ENCODE measurements at regions not wholly inside any gene's neighbourhood (a gene's known extent, or its start where the extent isn't known, plus 50 kb on each side); places are given as distances from the start of the nearest gene placed in this dataset.

- Histone ChIP-seq H3K4me1 (ENCODE audit: control insufficient read depth in 1 of 2, insufficient read depth in 2 of 2, low read length in 2 of 2) (no peaks in the 10 kb centered on the region), H3K9me3 (ENCODE audit: control insufficient read depth in 1 of 2, low read length in 2 of 2) (no peaks in the 10 kb centered on the region), H3K27me3 (ENCODE audit: low read depth, low read length) (no peaks in the 10 kb centered on the region), H3K4me3 (ENCODE audit: low read depth in 1 of 2, low read length in 2 of 2) (no peak overlapping the region), H3K27ac (ENCODE audit: low read length) (no peak overlapping the region), H3K36me3 (ENCODE audit: control insufficient read depth in 1 of 2, insufficient read depth in 2 of 2, low read length in 2 of 2) (no peaks in the 10 kb centered on the region)
Observed at GRCh38 chr17:13263746-13264145, 245.9 kb upstream of the ELAC2 start.

DNA sequence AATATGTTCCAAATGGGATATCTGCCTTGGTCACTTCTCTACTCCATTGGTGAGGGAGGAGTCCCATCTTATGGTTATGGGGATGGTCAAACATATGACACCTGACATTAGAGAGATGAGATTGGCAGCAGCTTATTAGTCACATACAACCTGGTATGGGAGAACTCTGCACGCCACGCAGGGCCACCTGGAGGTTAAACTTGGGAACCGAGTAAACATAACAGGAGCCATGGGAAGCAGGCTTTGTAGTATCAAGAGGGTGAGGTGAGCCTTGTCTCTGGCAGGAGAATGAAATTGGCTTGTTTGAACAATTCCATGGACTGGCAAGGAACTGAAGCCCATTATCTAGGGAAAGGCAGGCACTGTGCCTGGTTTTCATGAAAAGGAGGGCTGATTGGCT lies 238.7 kb upstream of the ELAC2 start:
- Histone ChIP-seq H3K27me3 (ENCODE audit: low read depth, low read length) (no peaks in the 10 kb centered on the region), H3K4me1 (ENCODE audit: control insufficient read depth in 1 of 2, insufficient read depth in 2 of 2, low read length in 2 of 2) (no peaks in the 10 kb centered on the region), H3K27ac (ENCODE audit: low read length) (no peak overlapping the region), H3K9me3 (ENCODE audit: control insufficient read depth in 1 of 2, low read length in 2 of 2) (no peaks in the 10 kb centered on the region), H3K4me3 (ENCODE audit: low read depth in 1 of 2, low read length in 2 of 2) (no peak overlapping the region), H3K36me3 (ENCODE audit: control insufficient read depth in 1 of 2, insufficient read depth in 2 of 2, low read length in 2 of 2) (no peaks in the 10 kb centered on the region)

- no peak overlapping the region for H3K4me3 ChIP-seq (ENCODE audit: low read depth in 1 of 2, low read length in 2 of 2)
- H3K4me1 ChIP-seq (ENCODE audit: control insufficient read depth in 1 of 2, insufficient read depth in 2 of 2, low read length in 2 of 2): no peaks in the 10 kb centered on the region
- no peaks in the 10 kb centered on the region for H3K36me3 ChIP-seq (ENCODE audit: control insufficient read depth in 1 of 2, insufficient read depth in 2 of 2, low read length in 2 of 2)
- H3K27ac ChIP-seq (ENCODE audit: low read length): no peak overlapping the region
- no peaks in the 10 kb centered on the region for H3K9me3 ChIP-seq (ENCODE audit: control insufficient read depth in 1 of 2, low read length in 2 of 2)
- H3K27me3 ChIP-seq (ENCODE audit: low read depth, low read length): no peaks in the 10 kb centered on the region
Observed at GRCh38 chr17:13253733-13254410, 236.0 kb upstream of the ELAC2 start.

GRCh38 chr17:13244513-13244912 lies 226.7 kb upstream of the ELAC2 start:
- Histone ChIP-seq H3K9me3 (ENCODE audit: control insufficient read depth in 1 of 2, low read length in 2 of 2) (no peaks in the 10 kb centered on the region), H3K27me3 (ENCODE audit: low read depth, low read length) (no peaks in the 10 kb centered on the region), H3K4me3 (ENCODE audit: low read depth in 1 of 2, low read length in 2 of 2) (no peak overlapping the region), H3K4me1 (ENCODE audit: control insufficient read depth in 1 of 2, insufficient read depth in 2 of 2, low read length in 2 of 2) (no peaks in the 10 kb centered on the region), H3K27ac (ENCODE audit: low read length) (no peak overlapping the region), H3K36me3 (ENCODE audit: control insufficient read depth in 1 of 2, insufficient read depth in 2 of 2, low read length in 2 of 2) (no peaks in the 10 kb centered on the region)

- H3K27me3 ChIP-seq (ENCODE audit: low read depth, low read length): no peaks in the 10 kb centered on the region
- H3K27ac ChIP-seq (ENCODE audit: low read length): no peak overlapping the region
- H3K36me3 ChIP-seq (ENCODE audit: control insufficient read depth in 1 of 2, insufficient read depth in 2 of 2, low read length in 2 of 2): no peaks in the 10 kb centered on the region
- no peaks in the 10 kb centered on the region for H3K9me3 ChIP-seq (ENCODE audit: control insufficient read depth in 1 of 2, low read length in 2 of 2)
- H3K4me3 ChIP-seq (ENCODE audit: low read depth in 1 of 2, low read length in 2 of 2): no peak overlapping the region
- H3K4me1 ChIP-seq (ENCODE audit: control insufficient read depth in 1 of 2, insufficient read depth in 2 of 2, low read length in 2 of 2): no peaks in the 10 kb centered on the region
Observed at GRCh38 chr17:13243585-13243984, 225.8 kb upstream of the ELAC2 start.

DNA sequence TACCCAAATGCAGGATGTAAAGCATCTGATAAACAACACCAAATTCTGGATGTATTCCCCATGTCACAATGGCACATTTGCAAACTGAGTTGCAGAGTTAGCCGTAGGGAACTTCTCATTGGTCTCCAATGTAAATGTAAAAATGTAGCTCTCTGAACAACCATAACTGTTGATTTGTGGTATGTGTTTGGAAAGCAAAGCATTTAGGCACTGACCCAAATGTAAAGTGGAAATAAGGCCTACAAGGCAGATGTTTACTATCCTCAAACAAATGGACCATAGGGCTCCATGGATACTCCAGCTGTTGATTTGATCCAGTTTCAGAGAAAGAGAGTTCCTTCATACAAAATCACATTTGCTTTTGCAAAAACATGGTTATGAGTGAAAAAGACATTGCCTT lies 223.0 kb upstream of the ELAC2 start:
- Histone ChIP-seq H3K27me3 (ENCODE audit: low read depth, low read length) (no peaks in the 10 kb centered on the region), H3K36me3 (ENCODE audit: control insufficient read depth in 1 of 2, insufficient read depth in 2 of 2, low read length in 2 of 2) (no peaks in the 10 kb centered on the region), H3K27ac (ENCODE audit: low read length) (no peak overlapping the region), H3K4me3 (ENCODE audit: low read depth in 1 of 2, low read length in 2 of 2) (no peak overlapping the region), H3K9me3 (ENCODE audit: control insufficient read depth in 1 of 2, low read length in 2 of 2) (no peaks in the 10 kb centered on the region), H3K4me1 (ENCODE audit: control insufficient read depth in 1 of 2, insufficient read depth in 2 of 2, low read length in 2 of 2) (no peaks in the 10 kb centered on the region)

DNA sequence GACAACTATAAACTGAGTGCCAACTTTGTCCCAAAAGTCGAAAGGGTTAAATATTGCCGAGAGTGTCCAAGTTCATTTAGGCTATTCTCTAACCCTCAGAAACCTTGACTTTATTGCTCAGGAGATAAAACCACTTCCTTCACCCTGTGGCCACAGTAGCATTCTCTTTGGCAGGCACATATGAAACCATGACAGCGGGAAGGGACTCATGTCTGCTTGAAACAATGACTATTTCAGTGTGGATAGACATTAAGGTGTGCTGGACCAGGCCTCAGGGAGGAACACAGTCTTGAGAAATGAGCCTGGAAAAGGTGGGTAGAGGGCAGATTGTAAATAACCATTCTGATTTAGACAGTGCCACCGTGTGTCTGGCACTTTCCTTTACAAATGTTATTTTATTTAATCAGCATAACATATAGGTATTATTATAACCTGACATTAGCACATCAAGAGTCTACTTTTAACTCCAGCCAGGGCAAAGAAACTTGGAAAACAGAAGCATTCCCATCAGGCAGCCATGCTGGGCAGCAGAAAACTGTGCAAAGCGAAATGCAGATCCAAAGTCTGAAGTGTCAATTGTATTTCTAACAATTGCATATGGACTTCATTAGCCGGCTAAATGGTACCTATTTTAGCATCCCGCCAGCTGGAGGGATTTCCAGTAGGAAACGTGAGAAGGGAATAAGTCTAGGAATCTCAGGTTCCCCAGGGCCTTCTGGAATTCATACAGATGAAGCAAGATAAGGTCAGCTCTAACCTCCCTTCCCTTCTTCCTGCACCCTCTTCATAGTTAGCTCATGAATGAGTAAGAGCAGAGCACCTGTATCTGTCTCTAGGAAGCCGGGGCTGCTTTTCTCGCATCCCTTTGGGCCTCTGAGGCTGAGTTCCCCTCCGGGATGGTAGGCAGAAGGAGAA lies 212.8 kb upstream of the ELAC2 start:
- Histone ChIP-seq H3K27me3 (ENCODE audit: low read depth, low read length) (no peaks in the 10 kb centered on the region), H3K27ac (ENCODE audit: low read length) (no peak overlapping the region), H3K9me3 (ENCODE audit: control insufficient read depth in 1 of 2, low read length in 2 of 2) (no peaks in the 10 kb centered on the region), H3K4me1 (ENCODE audit: control insufficient read depth in 1 of 2, insufficient read depth in 2 of 2, low read length in 2 of 2) (no peaks in the 10 kb centered on the region), H3K4me3 (ENCODE audit: low read depth in 1 of 2, low read length in 2 of 2) (no peak overlapping the region), H3K36me3 (ENCODE audit: control insufficient read depth in 1 of 2, insufficient read depth in 2 of 2, low read length in 2 of 2) (no peaks in the 10 kb centered on the region)

GRCh38 chr17:13228225-13228624 lies 210.4 kb upstream of the ELAC2 start:
- Histone ChIP-seq H3K36me3 (ENCODE audit: control insufficient read depth in 1 of 2, insufficient read depth in 2 of 2, low read length in 2 of 2) (no peaks in the 10 kb centered on the region), H3K4me1 (ENCODE audit: control insufficient read depth in 1 of 2, insufficient read depth in 2 of 2, low read length in 2 of 2) (no peaks in the 10 kb centered on the region), H3K27me3 (ENCODE audit: low read depth, low read length) (no peaks in the 10 kb centered on the region), H3K27ac (ENCODE audit: low read length) (no peak overlapping the region), H3K4me3 (ENCODE audit: low read depth in 1 of 2, low read length in 2 of 2) (no peak overlapping the region), H3K9me3 (ENCODE audit: control insufficient read depth in 1 of 2, low read length in 2 of 2) (no peaks in the 10 kb centered on the region)

DNA sequence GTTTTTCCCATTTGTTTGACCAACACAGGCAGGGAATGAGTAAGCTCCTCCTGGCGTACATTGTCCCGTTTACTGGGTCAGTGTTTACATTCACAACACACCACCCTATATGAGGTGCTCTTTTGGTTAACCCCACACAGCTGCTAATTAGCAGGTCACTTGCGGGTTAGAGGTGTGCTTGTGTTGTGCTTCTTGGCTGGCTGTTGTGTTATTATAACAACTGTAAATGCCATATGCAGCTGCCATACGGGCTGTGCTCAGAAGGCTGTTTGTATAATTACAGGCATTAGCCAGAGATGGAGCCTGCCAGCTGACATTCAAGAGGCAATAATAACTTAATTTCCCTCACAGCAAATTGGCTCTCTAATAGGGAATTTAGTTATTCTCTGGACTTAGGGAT lies 205.1 kb upstream of the ELAC2 start:
- H3K4me1 ChIP-seq (ENCODE audit: control insufficient read depth in 1 of 2, insufficient read depth in 2 of 2, low read length in 2 of 2): no peaks in the 10 kb centered on the region
- no peaks in the 10 kb centered on the region for H3K27me3 ChIP-seq (ENCODE audit: low read depth, low read length)
- no peaks in the 10 kb centered on the region for H3K9me3 ChIP-seq (ENCODE audit: control insufficient read depth in 1 of 2, low read length in 2 of 2)
- no peak overlapping the region for H3K4me3 ChIP-seq (ENCODE audit: low read depth in 1 of 2, low read length in 2 of 2)
- no peaks in the 10 kb centered on the region for H3K36me3 ChIP-seq (ENCODE audit: control insufficient read depth in 1 of 2, insufficient read depth in 2 of 2, low read length in 2 of 2)
- H3K27ac ChIP-seq (ENCODE audit: low read length): no peak overlapping the region

- Histone ChIP-seq H3K27ac (ENCODE audit: low read length) (no peak overlapping the region), H3K4me3 (ENCODE audit: low read depth in 1 of 2, low read length in 2 of 2) (no peak overlapping the region), H3K27me3 (ENCODE audit: low read depth, low read length) (no peaks in the 10 kb centered on the region), H3K9me3 (ENCODE audit: control insufficient read depth in 1 of 2, low read length in 2 of 2) (no peaks in the 10 kb centered on the region), H3K4me1 (ENCODE audit: control insufficient read depth in 1 of 2, insufficient read depth in 2 of 2, low read length in 2 of 2) (no peaks in the 10 kb centered on the region), H3K36me3 (ENCODE audit: control insufficient read depth in 1 of 2, insufficient read depth in 2 of 2, low read length in 2 of 2) (no peaks in the 10 kb centered on the region)
Observed at GRCh38 chr17:13212860-13213259, 195.0 kb upstream of the ELAC2 start.

DNA sequence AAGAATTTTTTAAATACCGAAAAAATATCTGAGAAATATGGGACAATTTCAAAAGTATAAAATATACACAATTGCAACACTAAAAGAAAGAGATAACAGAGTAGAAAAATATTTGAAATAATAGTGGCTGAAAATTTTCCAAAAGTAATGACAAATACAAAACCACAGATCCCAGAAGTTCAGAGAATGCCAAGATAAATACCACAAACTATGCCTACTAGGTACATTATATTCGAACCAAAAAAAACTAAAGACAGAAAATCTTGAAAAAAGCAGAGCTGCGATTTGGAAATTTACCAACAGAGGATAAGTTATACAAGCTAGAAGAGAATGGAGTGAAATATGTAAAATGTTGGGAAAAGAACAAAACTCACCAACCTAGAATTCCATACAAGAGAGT lies 191.3 kb upstream of the ELAC2 start:
- H3K27ac ChIP-seq (ENCODE audit: low read length): no peak overlapping the region
- no peaks in the 10 kb centered on the region for H3K4me1 ChIP-seq (ENCODE audit: control insufficient read depth in 1 of 2, insufficient read depth in 2 of 2, low read length in 2 of 2)
- H3K4me3 ChIP-seq (ENCODE audit: low read depth in 1 of 2, low read length in 2 of 2): no peak overlapping the region
- no peaks in the 10 kb centered on the region for H3K9me3 ChIP-seq (ENCODE audit: control insufficient read depth in 1 of 2, low read length in 2 of 2)
- H3K36me3 ChIP-seq (ENCODE audit: control insufficient read depth in 1 of 2, insufficient read depth in 2 of 2, low read length in 2 of 2): no peaks in the 10 kb centered on the region
- H3K27me3 ChIP-seq (ENCODE audit: low read depth, low read length): no peaks in the 10 kb centered on the region

Measured in muscle layer of duodenum (tissue), 2 donors.